B cell (primary cell): ENCODE measurements at regions not wholly inside any gene's neighbourhood (a gene's known extent, or its start where the extent isn't known, plus 50 kb on each side); places are given as distances from the start of the nearest gene placed in this dataset.
"Not testable (repeated sequence)": the region's sequence is repeated elsewhere in the genome, so short reads cannot be mapped to it uniquely, and the experiment has no call there.

ENCODE experiments used
- EZH2 ChIP-seq: IDR thresholded peaks from 2 replicates; pipeline ENCODE4 v1.6.1; 2012; ENCODE audit warnings: borderline replicate concordance, low read depth, mild to moderate bottlenecking, moderate library complexity, low read length; ENCODE audit not compliant: insufficient read depth, poor library complexity, severe bottlenecking
- TF ChIP-seq, protein P1 (sequence below): fragments of 200-600 bp; IDR thresholded peaks from one replicate; pipeline ENCODE4 v1.8.0; 2022; ENCODE audit warnings: antibody characterized with exemption, mild to moderate bottlenecking

- TF ChIP-seq, protein P1, sequence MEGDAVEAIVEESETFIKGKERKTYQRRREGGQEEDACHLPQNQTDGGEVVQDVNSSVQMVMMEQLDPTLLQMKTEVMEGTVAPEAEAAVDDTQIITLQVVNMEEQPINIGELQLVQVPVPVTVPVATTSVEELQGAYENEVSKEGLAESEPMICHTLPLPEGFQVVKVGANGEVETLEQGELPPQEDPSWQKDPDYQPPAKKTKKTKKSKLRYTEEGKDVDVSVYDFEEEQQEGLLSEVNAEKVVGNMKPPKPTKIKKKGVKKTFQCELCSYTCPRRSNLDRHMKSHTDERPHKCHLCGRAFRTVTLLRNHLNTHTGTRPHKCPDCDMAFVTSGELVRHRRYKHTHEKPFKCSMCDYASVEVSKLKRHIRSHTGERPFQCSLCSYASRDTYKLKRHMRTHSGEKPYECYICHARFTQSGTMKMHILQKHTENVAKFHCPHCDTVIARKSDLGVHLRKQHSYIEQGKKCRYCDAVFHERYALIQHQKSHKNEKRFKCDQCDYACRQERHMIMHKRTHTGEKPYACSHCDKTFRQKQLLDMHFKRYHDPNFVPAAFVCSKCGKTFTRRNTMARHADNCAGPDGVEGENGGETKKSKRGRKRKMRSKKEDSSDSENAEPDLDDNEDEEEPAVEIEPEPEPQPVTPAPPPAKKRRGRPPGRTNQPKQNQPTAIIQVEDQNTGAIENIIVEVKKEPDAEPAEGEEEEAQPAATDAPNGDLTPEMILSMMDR, result not testable (repeated sequence)
- TF ChIP-seq EZH2, result not testable (repeated sequence)
Measured at GRCh38 chr21:5019120-5019519, 5502.3 kb upstream of the TPTE start.
